Gastroesophageal sphincter (tissue), 3 donors: ENCODE measurements at regions not wholly inside any gene's neighbourhood (a gene's known extent, or its start where the extent isn't known, plus 50 kb on each side); places are given as distances from the start of the nearest gene placed in this dataset.

Experiments
- EP300 ChIP-seq: sonication (generic); formaldehyde crosslinking; IDR thresholded peaks from one replicate; pipeline ENCODE4 v1.6.1; 2017; ENCODE audit warnings: antibody characterized with exemption, mild to moderate bottlenecking
- POLR2A ChIP-seq, 2 donors: fragments of 450-650 bp; IDR thresholded peaks; one replicate each; pipeline ENCODE4 v1.6.1; 2017; ENCODE audit warnings: antibody characterized with exemption in 2 of 2, mild to moderate bottlenecking in 2 of 2, moderate library complexity in 1 of 2
- POLR2AphosphoS5 ChIP-seq: sonication (generic); formaldehyde crosslinking; IDR thresholded peaks from one replicate; pipeline ENCODE4 v1.6.1; 2017; ENCODE audit warnings: antibody characterized with exemption
- TF ChIP-seq, protein P1 (sequence below), 4 experiments: fragments of 200-600 bp in 2 of 4; fragments of 450-650 bp in 2 of 4; sonication (generic) in 1 of 4; IDR thresholded peaks; one replicate each; pipeline ENCODE4 v1.5.1; 2017 to 2019; ENCODE audit warnings: antibody characterized with exemption in 4 of 4, mild to moderate bottlenecking in 2 of 4, moderate library complexity in 2 of 4

DNA sequence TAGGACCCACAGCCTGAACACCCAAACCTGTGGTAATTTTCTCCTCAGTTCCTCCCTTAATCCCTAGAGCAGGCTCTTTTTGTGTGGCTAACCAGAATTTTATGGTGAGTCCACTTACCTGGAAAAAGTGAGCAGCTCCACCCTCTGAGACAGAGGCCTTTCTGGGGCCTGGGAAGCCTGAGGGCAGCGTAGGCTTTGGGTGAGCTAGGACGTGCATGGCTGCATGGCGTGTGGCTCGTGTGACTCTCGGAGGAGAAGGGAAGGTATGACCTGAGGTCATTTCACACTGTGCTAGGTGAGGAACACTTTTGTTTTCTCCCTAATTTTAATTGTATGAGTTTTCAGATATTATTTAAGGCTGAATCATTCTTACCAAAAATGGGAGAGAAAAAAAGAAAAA lies 73.5 kb upstream of the DYNAP start:
- TF ChIP-seq, protein P1, sequence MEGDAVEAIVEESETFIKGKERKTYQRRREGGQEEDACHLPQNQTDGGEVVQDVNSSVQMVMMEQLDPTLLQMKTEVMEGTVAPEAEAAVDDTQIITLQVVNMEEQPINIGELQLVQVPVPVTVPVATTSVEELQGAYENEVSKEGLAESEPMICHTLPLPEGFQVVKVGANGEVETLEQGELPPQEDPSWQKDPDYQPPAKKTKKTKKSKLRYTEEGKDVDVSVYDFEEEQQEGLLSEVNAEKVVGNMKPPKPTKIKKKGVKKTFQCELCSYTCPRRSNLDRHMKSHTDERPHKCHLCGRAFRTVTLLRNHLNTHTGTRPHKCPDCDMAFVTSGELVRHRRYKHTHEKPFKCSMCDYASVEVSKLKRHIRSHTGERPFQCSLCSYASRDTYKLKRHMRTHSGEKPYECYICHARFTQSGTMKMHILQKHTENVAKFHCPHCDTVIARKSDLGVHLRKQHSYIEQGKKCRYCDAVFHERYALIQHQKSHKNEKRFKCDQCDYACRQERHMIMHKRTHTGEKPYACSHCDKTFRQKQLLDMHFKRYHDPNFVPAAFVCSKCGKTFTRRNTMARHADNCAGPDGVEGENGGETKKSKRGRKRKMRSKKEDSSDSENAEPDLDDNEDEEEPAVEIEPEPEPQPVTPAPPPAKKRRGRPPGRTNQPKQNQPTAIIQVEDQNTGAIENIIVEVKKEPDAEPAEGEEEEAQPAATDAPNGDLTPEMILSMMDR (IDR thresholded peaks at IDR 0.05), result no peak
- no peak for TF ChIP-seq POLR2A (IDR thresholded peaks at IDR 0.05)
- no peak for TF ChIP-seq POLR2AphosphoS5
- no peak for TF ChIP-seq EP300
